ENCODE measurements at regions not wholly inside any gene's neighbourhood (a gene's known extent, or its start where the extent isn't known, plus 50 kb on each side); places are given as distances from the start of the nearest gene placed in this dataset.

GRCh38 chr12:19783547-19784444 is 344.5 kb downstream of the AEBP2 start:
- no peaks in the 10 kb centered on the region for H4K20me1 ChIP-seq (ENCODE audit: insufficient read depth)
- H3K4me2 ChIP-seq (ENCODE audit: low read length): no peak overlapping the region
- no peak overlapping the region for H3K4me3 ChIP-seq (replicated peaks in 1 of 2; ENCODE audit: low read depth in 1 of 2, low read length in 2 of 2)
- ATAC-seq: no peak
- ChIA-PET RAD21 (ENCODE audit: low non-redundant PET in 1 of 2, low total read pairs in 2 of 2, uncharacterized antibody in 2 of 2, unreplicated experiment in 2 of 2) (no interaction called here), CTCF (no interaction called here), POLR2A (no interaction called here)
- no peak overlapping the region for H3K9ac ChIP-seq (ENCODE audit: low read length)
- DNase-seq (ENCODE audit: low read depth, low spot score): no peak
- no peaks in the 10 kb centered on the region for H3K4me1 ChIP-seq (ENCODE audit: control insufficient read depth in 1 of 2, insufficient read depth in 2 of 2, low read length in 2 of 2)
- no peak overlapping the region for H3K27ac ChIP-seq (ENCODE audit: low read depth, low read length)
- no peak overlapping the region for H2AFZ ChIP-seq (ENCODE audit: low read depth, low read length, poor library complexity, severe bottlenecking)
- no peaks in the 10 kb centered on the region for H3K9me3 ChIP-seq (ENCODE audit: control insufficient read depth in 1 of 2, insufficient read depth in 1 of 2, low read depth in 1 of 2, low read length in 2 of 2)
- H3K36me3 ChIP-seq (ENCODE audit: control insufficient read depth in 1 of 2, insufficient read depth in 2 of 2, low read length in 2 of 2): no peaks in the 10 kb centered on the region
- TF ChIP-seq ZNF274 (IDR thresholded peaks at IDR 0.05; ENCODE audit: low read depth, low read length) (no peak), ZBTB33 (IDR thresholded peaks at IDR 0.05; ENCODE audit: extremely low read depth, insufficient replicate concordance, low read length) (no peak), ZFX (IDR thresholded peaks at IDR 0.05) (no peak), SP1 (IDR thresholded peaks at IDR 0.05; ENCODE audit: low read depth) (no peak), EZH2 (IDR thresholded peaks at IDR 0.05) (no peak), REST (IDR thresholded peaks at IDR 0.05; ENCODE audit: low read depth) (no peak)
- TF ChIP-seq, protein P1, sequence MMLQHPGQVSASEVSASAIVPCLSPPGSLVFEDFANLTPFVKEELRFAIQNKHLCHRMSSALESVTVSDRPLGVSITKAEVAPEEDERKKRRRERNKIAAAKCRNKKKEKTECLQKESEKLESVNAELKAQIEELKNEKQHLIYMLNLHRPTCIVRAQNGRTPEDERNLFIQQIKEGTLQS (IDR thresholded peaks at IDR 0.05): no peak
- H3K79me2 ChIP-seq (ENCODE audit: insufficient read depth, low read length): no peaks in the 10 kb centered on the region
- intact Hi-C loops (cut with micrococcal nuclease): no loop called here
- no TSS peak for BruUV-seq (replicated peaks)
- H3K9me2 ChIP-seq (ENCODE audit: insufficient read depth): no peaks in the 10 kb centered on the region
- no peaks in the 10 kb centered on the region for H3K27me3 ChIP-seq (ENCODE audit: insufficient read depth, low read length)
